Panc1 (cell line): ENCODE measurements at regions not wholly inside any gene's neighbourhood (a gene's known extent, or its start where the extent isn't known, plus 50 kb on each side); places are given as distances from the start of the nearest gene placed in this dataset.

Experiments used
- ATAC-seq: fragments of 200-7000 bp; cut with Tn5 transposase; 2 replicates; pipeline ENCODE4 v1.9.1; 2020; ENCODE audit warnings: mild to moderate bottlenecking, moderate library complexity
- BruUV-seq: library from RNA; stranded (reverse); fragments of 400-500 nt; replicated peaks from 2 replicates; lab custom pipeline; 2021; lab: Mats Ljungman, UMichigan
- CTCF ChIA-PET: fragments of 300-600 bp; sonication (Branson Sonifier 250); formaldehyde crosslinking; loops from one replicate; lab custom pipeline; 2022; ENCODE audit warnings: antibody characterized with exemption; lab: Charles Lee
- POLR2A ChIA-PET: fragments of 300-600 bp; sonication (Branson Sonifier 250); formaldehyde crosslinking; loops from one replicate; lab custom pipeline; 2022; ENCODE audit warnings: antibody characterized with exemption; lab: Charles Lee
- DNase-seq: peaks from one replicate; pipeline ENCODE4 v3.0.0-alpha.2; 2010; ENCODE audit warnings: low read depth, low spot score
- H3K27ac ChIP-seq: 2 replicates; pipeline ENCODE4 v1.5.1; 2011; ENCODE audit warnings: mild to moderate bottlenecking, low read length, inconsistent platforms
- H3K27me3 ChIP-seq: fragments of 200-500 bp; sonication (Bioruptor generic); 2 replicates; pipeline ENCODE4 v1.6.0; 2014; ENCODE audit warnings: low read length, inconsistent platforms; ENCODE audit not compliant: control insufficient read depth, insufficient read depth
- H3K36me3 ChIP-seq: fragments of 200-500 bp; sonication (Bioruptor generic); 2 replicates; pipeline ENCODE4 v1.5.1; 2014; ENCODE audit warnings: inconsistent platforms, mild to moderate bottlenecking, low read length, moderate library complexity; ENCODE audit not compliant: control insufficient read depth, insufficient read depth
- H3K4me1 ChIP-seq: 2 replicates; pipeline ENCODE4 v1.5.1; 2011; ENCODE audit warnings: inconsistent platforms, mild to moderate bottlenecking, low read length, moderate library complexity; ENCODE audit not compliant: control insufficient read depth, insufficient read depth
- H3K4me3 ChIP-seq, 2 experiments: 2 replicates each; pipeline ENCODE4 v1.5.1; 2011 to 2012; ENCODE audit warnings: low read depth in 2 of 2, low read length in 2 of 2, mild to moderate bottlenecking in 2 of 2, inconsistent platforms in 1 of 2, moderate library complexity in 1 of 2
- H3K9me3 ChIP-seq: fragments of 200-500 bp; sonication (Bioruptor generic); 2 replicates; pipeline ENCODE4 v1.5.1; 2014; ENCODE audit warnings: low read depth, mild to moderate bottlenecking, inconsistent platforms, low read length, moderate library complexity; ENCODE audit not compliant: control insufficient read depth, insufficient read depth
- CTCF ChIP-seq: fragments of 450-650 bp; IDR thresholded peaks from 2 replicates; pipeline ENCODE4 v1.5.1; 2017; ENCODE audit warnings: mild to moderate bottlenecking
- POLR2AphosphoS5 ChIP-seq: IDR thresholded peaks from 2 replicates; pipeline ENCODE4 v1.6.1; 2012; ENCODE audit warnings: mild to moderate bottlenecking, low read depth, low read length, moderate library complexity
- REST ChIP-seq, 2 experiments: IDR thresholded peaks; 2 replicates each; pipeline ENCODE4 v1.6.1; 2011 to 2012; ENCODE audit warnings: low read depth in 2 of 2, control low read depth in 1 of 2, low read length in 1 of 2, mild to moderate bottlenecking in 1 of 2, moderate library complexity in 1 of 2; ENCODE audit not compliant: insufficient read depth in 1 of 2
- SIN3A ChIP-seq: IDR thresholded peaks from 2 replicates; pipeline ENCODE4 v1.6.1; 2012; ENCODE audit warnings: low read depth, mild to moderate bottlenecking, low read length, moderate library complexity, borderline replicate concordance; ENCODE audit not compliant: insufficient read depth
- TCF7L2 ChIP-seq: IDR thresholded peaks from 2 replicates; pipeline ENCODE4 v1.6.1; 2011; ENCODE audit warnings: mild to moderate bottlenecking, low read depth, low read length, inconsistent platforms
- in situ Hi-C: cut with HindIII; loops from 2 replicates; pipeline ENCODE4 v1.10.0; 2016; ENCODE audit warnings: low sequenced_read_pairs, low pct_unique_long_range_greater_than_20kb
- intact Hi-C: fragments of 100-400 bp; cut with micrococcal nuclease; formaldehyde crosslinking; loops from one replicate; pipeline ENCODE4 v1.10.0; 2022; ENCODE audit not compliant: unreplicated experiment

GRCh38 chr13:100810481-100810880 is 135.9 kb upstream of the TMTC4 start:
- DNase-seq (no peak), ATAC-seq (no peak)
- intact Hi-C loops (no loop called here), in situ Hi-C loops (no loop called here)
- POLR2A ChIA-PET = no interaction called here
- no peak overlapping the region for H3K27ac ChIP-seq
- CTCF ChIA-PET = no interaction called here
- no TSS peak for BruUV-seq
- TF ChIP-seq TCF7L2 (no peak), REST (IDR thresholded peaks at IDR 0.05; ENCODE audit: insufficient read depth in 1 of 2, low read depth in 2 of 2, low read length in 1 of 2) (no peak), POLR2AphosphoS5 (no peak), CTCF (no peak), SIN3A (no peak)
- H3K4me3 ChIP-seq = no peak overlapping the region
- no peaks in the 10 kb centered on the region for H3K9me3 ChIP-seq
- H3K36me3 ChIP-seq = no peaks in the 10 kb centered on the region
- no peaks in the 10 kb centered on the region for H3K4me1 ChIP-seq
- H3K27me3 ChIP-seq = peaks cover 2% of the 10 kb centered on the region; the same call in 1 of the 2 replicates

- POLR2A ChIA-PET = no interaction called here
- H3K4me1 ChIP-seq = no peaks in the 10 kb centered on the region
- H3K27me3 ChIP-seq = peaks cover 2% of the 10 kb centered on the region; the same call in 1 of the 2 replicates
- in situ Hi-C loops = no loop called here
- no peak overlapping the region for H3K27ac ChIP-seq
- CTCF ChIA-PET = no interaction called here
- no peaks in the 10 kb centered on the region for H3K9me3 ChIP-seq
- H3K36me3 ChIP-seq = no peaks in the 10 kb centered on the region
- intact Hi-C loops = no loop called here
- no peak for ATAC-seq
- no TSS peak for BruUV-seq
- TF ChIP-seq SIN3A (no peak), REST (IDR thresholded peaks at IDR 0.05; ENCODE audit: insufficient read depth in 1 of 2, low read depth in 2 of 2, low read length in 1 of 2) (no peak), CTCF (no peak), TCF7L2 (no peak), POLR2AphosphoS5 (no peak)
- DNase-seq = no peak
- no peak overlapping the region for H3K4me3 ChIP-seq
Measured at GRCh38 chr13:100809856-100810255, 135.3 kb upstream of the TMTC4 start.
